ENCODE measurements at regions not wholly inside any gene's neighbourhood (a gene's known extent, or its start where the extent isn't known, plus 50 kb on each side); places are given as distances from the start of the nearest gene placed in this dataset.

DNA sequence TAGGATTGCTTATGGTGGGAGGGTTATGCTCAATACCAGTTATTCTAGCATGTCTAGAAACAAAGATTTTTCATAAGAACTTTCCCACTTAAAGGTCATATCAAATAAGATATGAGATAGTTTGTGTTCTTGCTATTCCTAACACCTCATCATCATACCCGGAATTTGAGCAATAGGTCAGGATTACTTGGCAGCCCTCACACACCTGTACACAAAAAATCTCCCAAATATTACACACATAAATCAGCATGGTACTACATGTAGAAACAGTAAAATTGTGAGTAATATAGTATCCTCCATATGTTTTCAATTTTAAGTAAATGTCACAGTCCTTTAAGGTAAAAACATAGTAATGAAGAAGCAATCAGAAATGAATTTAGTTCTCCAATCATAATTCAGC, 113.7 kb downstream of the SLC25A46 start:
- Histone ChIP-seq H3K27me3 (ENCODE audit: insufficient read depth, low read depth) (no peaks in the 10 kb centered on the region), H3K79me2 (ENCODE audit: low read depth) (no peaks in the 10 kb centered on the region), H3K4me1 (replicated peaks; ENCODE audit: insufficient read depth) (peaks cover 7% of the 10 kb centered on the region; the same call in 1 of the 2 replicates), H3K9me3 (ENCODE audit: insufficient read depth, low read depth) (no peaks in the 10 kb centered on the region), H3F3A (ENCODE audit: insufficient read depth, low read depth) (no peaks in the 10 kb centered on the region), H3K36me3 (ENCODE audit: low read depth) (no peaks in the 10 kb centered on the region), H2AFZ (no peak overlapping the region), H3K4me3 (no peak overlapping the region), H3K9me2 (ENCODE audit: insufficient read depth) (no peaks in the 10 kb centered on the region), H3K27ac (no peak overlapping the region), H4K20me1 (ENCODE audit: insufficient read depth) (no peaks in the 10 kb centered on the region), H3K4me2 (no peak overlapping the region)
- BruUV-seq (replicated peaks): no TSS peak
- intact Hi-C loops (cut with micrococcal nuclease; ENCODE audit: unreplicated experiment): no loop called here
- DNase-seq: no peak
- ChIA-PET CTCF (no interaction called here), POLR2A (ENCODE audit: unreplicated experiment) (no interaction called here)
- TF ChIP-seq EZH2 (IDR thresholded peaks at IDR 0.05; ENCODE audit: low read depth): no peak
- TF ChIP-seq, protein P1, sequence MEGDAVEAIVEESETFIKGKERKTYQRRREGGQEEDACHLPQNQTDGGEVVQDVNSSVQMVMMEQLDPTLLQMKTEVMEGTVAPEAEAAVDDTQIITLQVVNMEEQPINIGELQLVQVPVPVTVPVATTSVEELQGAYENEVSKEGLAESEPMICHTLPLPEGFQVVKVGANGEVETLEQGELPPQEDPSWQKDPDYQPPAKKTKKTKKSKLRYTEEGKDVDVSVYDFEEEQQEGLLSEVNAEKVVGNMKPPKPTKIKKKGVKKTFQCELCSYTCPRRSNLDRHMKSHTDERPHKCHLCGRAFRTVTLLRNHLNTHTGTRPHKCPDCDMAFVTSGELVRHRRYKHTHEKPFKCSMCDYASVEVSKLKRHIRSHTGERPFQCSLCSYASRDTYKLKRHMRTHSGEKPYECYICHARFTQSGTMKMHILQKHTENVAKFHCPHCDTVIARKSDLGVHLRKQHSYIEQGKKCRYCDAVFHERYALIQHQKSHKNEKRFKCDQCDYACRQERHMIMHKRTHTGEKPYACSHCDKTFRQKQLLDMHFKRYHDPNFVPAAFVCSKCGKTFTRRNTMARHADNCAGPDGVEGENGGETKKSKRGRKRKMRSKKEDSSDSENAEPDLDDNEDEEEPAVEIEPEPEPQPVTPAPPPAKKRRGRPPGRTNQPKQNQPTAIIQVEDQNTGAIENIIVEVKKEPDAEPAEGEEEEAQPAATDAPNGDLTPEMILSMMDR (conservative IDR thresholded peaks at IDR 0.05): no peak

DNA sequence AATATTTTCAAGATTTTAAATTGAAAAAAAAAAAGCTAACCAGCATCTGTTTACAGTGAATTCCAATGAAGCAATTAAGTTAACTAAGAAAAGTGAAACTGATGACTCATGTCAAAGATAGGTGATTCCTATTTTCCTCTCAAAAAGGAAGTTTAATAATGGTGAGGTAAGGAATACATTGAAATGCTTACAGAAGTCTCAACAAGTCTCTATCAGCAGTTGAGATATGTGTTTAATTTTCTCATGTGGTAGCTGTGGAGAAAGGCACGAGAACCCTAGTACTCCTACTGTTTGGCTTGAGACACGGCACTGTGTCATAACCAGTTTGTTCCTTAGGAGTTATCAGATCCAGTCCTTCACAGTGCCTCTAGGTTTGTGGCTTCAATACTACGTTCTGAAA, 114.5 kb downstream of the SLC25A46 start:
- H4K20me1 ChIP-seq (ENCODE audit: insufficient read depth): no peaks in the 10 kb centered on the region
- H3K27ac ChIP-seq: peak overlapping the region; percentile 16; the same call in 1 of the 2 replicates
- H3K9me2 ChIP-seq (ENCODE audit: insufficient read depth): no peaks in the 10 kb centered on the region
- no peaks in the 10 kb centered on the region for H3F3A ChIP-seq (ENCODE audit: insufficient read depth, low read depth)
- intact Hi-C loops (cut with micrococcal nuclease; ENCODE audit: unreplicated experiment): no loop called here
- no TSS peak for BruUV-seq (replicated peaks)
- no peaks in the 10 kb centered on the region for H3K27me3 ChIP-seq (ENCODE audit: insufficient read depth, low read depth)
- peak overlapping the region; percentile 63 for H2AFZ ChIP-seq
- H3K4me3 ChIP-seq: 0 out of 2 replicates have a peak overlapping the region, but pooled peaks have one; percentile 9
- TF ChIP-seq EZH2 (IDR thresholded peaks at IDR 0.05; ENCODE audit: low read depth): no peak
- TF ChIP-seq, protein P1 (conservative IDR thresholded peaks at IDR 0.05): no peak
- H3K79me2 ChIP-seq (ENCODE audit: low read depth): no peaks in the 10 kb centered on the region
- peak in 1 of 2 experiments; percentile 37 for DNase-seq
- H3K9me3 ChIP-seq (ENCODE audit: insufficient read depth, low read depth): no peaks in the 10 kb centered on the region
- H3K4me2 ChIP-seq: peak overlapping the region; percentile 30; the same call in 1 of the 2 replicates
- CTCF ChIA-PET: no interaction called here
- H3K36me3 ChIP-seq (ENCODE audit: low read depth): no peaks in the 10 kb centered on the region
- peaks cover 7% of the 10 kb centered on the region; the same call in 1 of the 2 replicates for H3K4me1 ChIP-seq (replicated peaks; ENCODE audit: insufficient read depth)
- POLR2A ChIA-PET (ENCODE audit: unreplicated experiment): no interaction called here

DNA sequence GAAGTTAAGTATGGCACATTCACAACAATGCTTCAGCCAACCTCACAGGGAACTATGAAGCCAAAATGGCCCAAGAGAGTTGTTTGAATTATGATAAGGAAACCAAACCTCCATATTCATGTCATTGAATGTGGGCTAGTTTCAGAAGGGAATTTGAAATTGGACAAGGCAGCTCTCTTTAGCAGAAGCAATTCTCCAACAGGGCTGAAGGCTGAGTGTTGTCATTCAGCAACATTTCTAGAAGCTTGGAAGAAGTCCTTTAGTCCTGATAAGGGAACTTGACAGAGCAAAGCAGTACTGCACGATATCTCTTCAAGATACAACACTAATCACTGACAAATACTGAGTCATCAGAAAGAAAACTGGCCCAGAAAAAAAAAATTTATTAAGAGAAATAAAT, 115.4 kb downstream of the SLC25A46 start:
- Histone ChIP-seq H3K27me3 (ENCODE audit: insufficient read depth, low read depth) (no peaks in the 10 kb centered on the region), H3K79me2 (ENCODE audit: low read depth) (no peaks in the 10 kb centered on the region), H3K9me3 (ENCODE audit: insufficient read depth, low read depth) (no peaks in the 10 kb centered on the region), H3K4me2 (no peak overlapping the region), H4K20me1 (ENCODE audit: insufficient read depth) (no peaks in the 10 kb centered on the region), H3F3A (ENCODE audit: insufficient read depth, low read depth) (no peaks in the 10 kb centered on the region), H3K9me2 (ENCODE audit: insufficient read depth) (no peaks in the 10 kb centered on the region), H3K4me3 (no peak overlapping the region), H2AFZ (no peak overlapping the region), H3K27ac (no peak overlapping the region), H3K36me3 (ENCODE audit: low read depth) (no peaks in the 10 kb centered on the region), H3K4me1 (replicated peaks; ENCODE audit: insufficient read depth) (peaks cover 7% of the 10 kb centered on the region; the same call in 1 of the 2 replicates)
- no TSS peak for BruUV-seq (replicated peaks)
- no peak for TF ChIP-seq EZH2 (IDR thresholded peaks at IDR 0.05; ENCODE audit: low read depth)
- TF ChIP-seq, protein P1 (conservative IDR thresholded peaks at IDR 0.05): no peak
- no peak for DNase-seq
- POLR2A ChIA-PET (ENCODE audit: unreplicated experiment): no interaction called here
- intact Hi-C loops (cut with micrococcal nuclease; ENCODE audit: unreplicated experiment): no loop called here
- CTCF ChIA-PET: no interaction called here
